ENCODE measurements at regions not wholly inside any gene's neighbourhood (a gene's known extent, or its start where the extent isn't known, plus 50 kb on each side); places are given as distances from the start of the nearest gene placed in this dataset.

DNA sequence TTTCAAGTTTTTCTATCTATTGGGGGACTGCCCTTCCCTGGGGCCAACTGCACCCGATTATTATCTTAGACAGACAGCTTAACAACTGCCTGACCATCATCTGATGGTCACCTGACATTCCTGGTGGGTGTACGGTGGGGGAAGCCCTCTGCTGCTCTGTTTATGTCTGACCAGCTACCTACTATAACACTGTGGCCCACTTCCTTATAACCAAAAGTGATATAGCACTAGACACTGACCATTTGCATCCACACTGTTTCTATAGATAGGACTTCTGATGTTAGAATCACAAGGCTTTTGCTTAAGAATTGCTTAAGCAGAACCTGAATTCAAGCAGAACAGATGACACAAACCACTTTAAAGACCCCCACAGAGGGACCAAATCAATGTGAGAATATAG is 110.5 kb upstream of the RAI14 start:
- 57% methylated on average over 1 of the region's 2 CpGs for WGBS (ENCODE audit: insufficient coverage, low coverage, low lambda C conversion rate, missing lambda C conversion rate)
- Histone ChIP-seq H3K4me3 (no peak overlapping the region), H3K36me3 (no peaks in the 10 kb centered on the region), H3K4me1 (no peaks in the 10 kb centered on the region), H3K27me3 (no peaks in the 10 kb centered on the region), H3K27ac (no peak overlapping the region), H3K9me3 (no peaks in the 10 kb centered on the region)
- intact Hi-C loops (cut with DNase I), result no loop called here
- TF ChIP-seq POLR2A (IDR thresholded peaks at IDR 0.05), result no peak
- TF ChIP-seq, protein P1, sequence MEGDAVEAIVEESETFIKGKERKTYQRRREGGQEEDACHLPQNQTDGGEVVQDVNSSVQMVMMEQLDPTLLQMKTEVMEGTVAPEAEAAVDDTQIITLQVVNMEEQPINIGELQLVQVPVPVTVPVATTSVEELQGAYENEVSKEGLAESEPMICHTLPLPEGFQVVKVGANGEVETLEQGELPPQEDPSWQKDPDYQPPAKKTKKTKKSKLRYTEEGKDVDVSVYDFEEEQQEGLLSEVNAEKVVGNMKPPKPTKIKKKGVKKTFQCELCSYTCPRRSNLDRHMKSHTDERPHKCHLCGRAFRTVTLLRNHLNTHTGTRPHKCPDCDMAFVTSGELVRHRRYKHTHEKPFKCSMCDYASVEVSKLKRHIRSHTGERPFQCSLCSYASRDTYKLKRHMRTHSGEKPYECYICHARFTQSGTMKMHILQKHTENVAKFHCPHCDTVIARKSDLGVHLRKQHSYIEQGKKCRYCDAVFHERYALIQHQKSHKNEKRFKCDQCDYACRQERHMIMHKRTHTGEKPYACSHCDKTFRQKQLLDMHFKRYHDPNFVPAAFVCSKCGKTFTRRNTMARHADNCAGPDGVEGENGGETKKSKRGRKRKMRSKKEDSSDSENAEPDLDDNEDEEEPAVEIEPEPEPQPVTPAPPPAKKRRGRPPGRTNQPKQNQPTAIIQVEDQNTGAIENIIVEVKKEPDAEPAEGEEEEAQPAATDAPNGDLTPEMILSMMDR (IDR thresholded peaks at IDR 0.05), result no peak
- ATAC-seq, result no peak
- DNase-seq, result no peak

GRCh38 chr5:34547300-34548085 is 108.6 kb upstream of the RAI14 start:
- Histone ChIP-seq H3K27me3 (no peaks in the 10 kb centered on the region), H3K27ac (no peak overlapping the region), H3K36me3 (no peaks in the 10 kb centered on the region), H3K9me3 (no peaks in the 10 kb centered on the region), H3K4me1 (no peaks in the 10 kb centered on the region), H3K4me3 (no peak overlapping the region)
- intact Hi-C loops (cut with DNase I), result no loop called here
- WGBS (ENCODE audit: insufficient coverage, low coverage, low lambda C conversion rate, missing lambda C conversion rate), result 91% methylated on average over 1 of the region's 2 CpGs
- ATAC-seq (no peak), DNase-seq (no peak)
- TF ChIP-seq POLR2A (IDR thresholded peaks at IDR 0.05), result no peak

- intact Hi-C loops (cut with DNase I), result no loop called here
- 50% methylated on average over 1 of the region's 1 CpG for WGBS (ENCODE audit: insufficient coverage, low coverage, low lambda C conversion rate, missing lambda C conversion rate)
- no peaks in the 10 kb centered on the region for H3K36me3 ChIP-seq
- H3K9me3 ChIP-seq, result no peaks in the 10 kb centered on the region
- TF ChIP-seq, protein P1 (IDR thresholded peaks at IDR 0.05), result no peak
- no peak for TF ChIP-seq POLR2A (IDR thresholded peaks at IDR 0.05)
- H3K4me3 ChIP-seq, result no peak overlapping the region
- H3K4me1 ChIP-seq, result no peaks in the 10 kb centered on the region
- no peaks in the 10 kb centered on the region for H3K27me3 ChIP-seq
- ATAC-seq (no peak), DNase-seq (no peak)
- H3K27ac ChIP-seq, result no peak overlapping the region
Observed at GRCh38 chr5:34548086-34548403, 108.1 kb upstream of the RAI14 start.

- no peak for ATAC-seq
- Histone ChIP-seq H3K4me1 (no peaks in the 10 kb centered on the region), H3K27ac (no peak overlapping the region), H3K27me3 (no peaks in the 10 kb centered on the region), H3K4me3 (no peak overlapping the region), H3K9me3 (no peaks in the 10 kb centered on the region), H3K36me3 (no peaks in the 10 kb centered on the region)
- no peak for DNase-seq
- TF ChIP-seq, protein P1 (IDR thresholded peaks at IDR 0.05), result no peak
- TF ChIP-seq POLR2A (IDR thresholded peaks at IDR 0.05), result no peak
- intact Hi-C loops (cut with DNase I), result no loop called here
- WGBS (ENCODE audit: insufficient coverage, low coverage, low lambda C conversion rate, missing lambda C conversion rate), result 88% methylated on average over 2 of the region's 2 CpGs
Observed at GRCh38 chr5:34550247-34550646, 105.9 kb upstream of the RAI14 start.

- no peak for DNase-seq
- ATAC-seq, result no peak
- intact Hi-C loops (cut with DNase I), result no loop called here
Observed at GRCh38 chr5:34550964-34551363, 105.2 kb upstream of the RAI14 start.

More at GRCh38 chr5:34550964-34551363, 105.2 kb upstream of the RAI14 start:
- no peaks in the 10 kb centered on the region for H3K27me3 ChIP-seq
- H3K4me1 ChIP-seq, result peaks cover 0 to 6% (median 2%) of the 10 kb centered on the region in 4 donors
- no peaks in the 10 kb centered on the region for H3K36me3 ChIP-seq
- no peak overlapping the region for H3K4me3 ChIP-seq
- no peak for TF ChIP-seq POLR2A (IDR thresholded peaks at IDR 0.05)
- TF ChIP-seq, protein P1 (IDR thresholded peaks at IDR 0.05), result no peak
- no peak overlapping the region for H3K27ac ChIP-seq
- no peaks in the 10 kb centered on the region for H3K9me3 ChIP-seq
- WGBS (ENCODE audit: insufficient coverage, low coverage, low lambda C conversion rate, missing lambda C conversion rate), result 56% methylated on average over 3 of the region's 3 CpGs

Measured in right lobe of liver (tissue), 6 donors.